WTC11 (cell line): ENCODE measurements at regions not wholly inside any gene's neighbourhood (a gene's known extent, or its start where the extent isn't known, plus 50 kb on each side); places are given as distances from the start of the nearest gene placed in this dataset.

Experiments
- ATAC-seq: fragments of 200-7000 bp; cut with Tn5 transposase; 2 replicates; pipeline ENCODE4 v1.10.0; 2021; ENCODE audit warnings: mild to moderate bottlenecking, moderate library complexity
- CTCF ChIA-PET: fragments of 300-600 bp; sonication (Branson Sonifier 250); formaldehyde crosslinking; loops from one replicate; lab custom pipeline; 2021; ENCODE audit warnings: antibody characterized with exemption; lab: Charles Lee
- POLR2A ChIA-PET: fragments of 350-600 bp; sonication (Branson Sonifier 250); formaldehyde crosslinking; loops from one replicate; lab custom pipeline; 2021; ENCODE audit warnings: antibody characterized with exemption; lab: Charles Lee
- DNase-seq: peaks from one replicate; pipeline ENCODE4 v3.0.0; 2021; ENCODE audit warnings: low spot score
- H3K27ac Mint-ChIP-seq: 2 replicates; pipeline ENCODE4 v1.8.0; 2021; ENCODE audit warnings: mixed read lengths
- H3K27me3 Mint-ChIP-seq: 2 replicates; pipeline ENCODE4 v1.8.0; 2021; ENCODE audit warnings: low read depth, mild to moderate bottlenecking, moderate library complexity, mixed read lengths
- H3K36me3 Mint-ChIP-seq: 2 replicates; pipeline ENCODE4 v1.8.0; 2021; ENCODE audit warnings: mixed read lengths
- H3K4me1 Mint-ChIP-seq: 2 replicates; pipeline ENCODE4 v1.8.0; 2022; ENCODE audit warnings: mixed read lengths
- H3K4me3 Mint-ChIP-seq: 2 replicates; pipeline ENCODE4 v1.8.0; 2021; ENCODE audit warnings: mild to moderate bottlenecking, moderate library complexity, mixed read lengths
- H3K9me3 Mint-ChIP-seq: 2 replicates; pipeline ENCODE4 v1.8.0; 2021; ENCODE audit warnings: mixed read lengths
- ARID4B ChIP-seq: sonication (generic); formaldehyde crosslinking; IDR thresholded peaks from 2 replicates; pipeline ENCODE4 v1.8.0; 2023; ENCODE audit warnings: missing genetic modification reagents, mild to moderate bottlenecking, borderline replicate concordance
- CBFB ChIP-seq: sonication (generic); formaldehyde crosslinking; IDR thresholded peaks from 2 replicates; pipeline ENCODE4 v1.8.1; 2022; ENCODE audit warnings: mild to moderate bottlenecking, low read depth, missing genetic modification reagents
- ELF4 ChIP-seq: sonication (generic); formaldehyde crosslinking; IDR thresholded peaks from 2 replicates; pipeline ENCODE4 v1.8.1; 2022; ENCODE audit warnings: low read depth, mild to moderate bottlenecking, moderate library complexity, missing genetic modification reagents
- GABPB1 ChIP-seq: sonication (generic); formaldehyde crosslinking; IDR thresholded peaks from 2 replicates; pipeline ENCODE4 v1.8.1; 2023; ENCODE audit warnings: mild to moderate bottlenecking, missing genetic modification reagents
- HMGA2 ChIP-seq: fragments of 250-450 bp; sonication (Bioruptor Pico); IDR thresholded peaks from 2 replicates; pipeline ENCODE4 v1.4.0; 2021; ENCODE audit warnings: mild to moderate bottlenecking, moderate library complexity
- MLX ChIP-seq: sonication (generic); formaldehyde crosslinking; IDR thresholded peaks from 2 replicates; pipeline ENCODE4 v1.8.1; 2023; ENCODE audit warnings: mild to moderate bottlenecking, missing genetic modification reagents, moderate library complexity
- NR2C2 ChIP-seq: sonication (generic); formaldehyde crosslinking; IDR thresholded peaks from 2 replicates; pipeline ENCODE4 v1.8.0; 2022; ENCODE audit warnings: mild to moderate bottlenecking, missing genetic modification reagents
- OVOL2 ChIP-seq: fragments of 250-450 bp; sonication (Bioruptor Pico); IDR thresholded peaks from 2 replicates; pipeline ENCODE4 v1.9.0; 2021; ENCODE audit warnings: mild to moderate bottlenecking, borderline replicate concordance
- PRDM15 ChIP-seq: sonication (generic); formaldehyde crosslinking; IDR thresholded peaks from 2 replicates; pipeline ENCODE4 v1.8.0; 2022; ENCODE audit warnings: missing genetic modification reagents
- PRRX2 ChIP-seq: fragments of 250-450 bp; sonication (Bioruptor Pico); IDR thresholded peaks from 2 replicates; pipeline ENCODE4 v1.8.0; 2021; ENCODE audit warnings: mild to moderate bottlenecking
- RELA ChIP-seq: sonication (generic); formaldehyde crosslinking; IDR thresholded peaks from 2 replicates; pipeline ENCODE4 v1.8.1; 2022; ENCODE audit warnings: missing genetic modification reagents, mild to moderate bottlenecking, borderline replicate concordance
- SMAD4 ChIP-seq: sonication (generic); formaldehyde crosslinking; IDR thresholded peaks from 2 replicates; pipeline ENCODE4 v1.8.0; 2022; ENCODE audit warnings: mild to moderate bottlenecking, missing genetic modification reagents
- ZNF138 ChIP-seq: sonication (generic); formaldehyde crosslinking; conservative IDR thresholded peaks from 2 replicates; pipeline ENCODE4 v1.8.1; 2022; ENCODE audit warnings: mild to moderate bottlenecking, moderate library complexity, missing genetic modification reagents
- ZNF416 ChIP-seq: fragments of 250-450 bp; sonication (Bioruptor Pico); IDR thresholded peaks from 2 replicates; pipeline ENCODE4 v1.9.0; 2021; ENCODE audit warnings: mild to moderate bottlenecking, inconsistent platforms
- ZNF423 ChIP-seq: fragments of 250-450 bp; sonication (Bioruptor Pico); IDR thresholded peaks from 2 replicates; pipeline ENCODE4 v2.1.2; 2022; ENCODE audit warnings: mild to moderate bottlenecking, moderate library complexity
- ZNF512 ChIP-seq: sonication (generic); formaldehyde crosslinking; IDR thresholded peaks from 2 replicates; pipeline ENCODE4 v1.8.1; 2022; ENCODE audit warnings: missing genetic modification reagents, borderline replicate concordance
- TF ChIP-seq, protein P1 (sequence below): fragments of 250-450 bp; sonication (Bioruptor Pico); IDR thresholded peaks from 2 replicates; pipeline ENCODE4 v1.8.0; 2021; ENCODE audit warnings: mild to moderate bottlenecking
- TF ChIP-seq, protein P2 (sequence below): fragments of 250-450 bp; sonication (Bioruptor Pico); IDR thresholded peaks from 2 replicates; pipeline ENCODE4 v1.9.0; 2021; ENCODE audit warnings: moderate library complexity, mild to moderate bottlenecking, inconsistent platforms, borderline replicate concordance

- TF ChIP-seq, protein P1, sequence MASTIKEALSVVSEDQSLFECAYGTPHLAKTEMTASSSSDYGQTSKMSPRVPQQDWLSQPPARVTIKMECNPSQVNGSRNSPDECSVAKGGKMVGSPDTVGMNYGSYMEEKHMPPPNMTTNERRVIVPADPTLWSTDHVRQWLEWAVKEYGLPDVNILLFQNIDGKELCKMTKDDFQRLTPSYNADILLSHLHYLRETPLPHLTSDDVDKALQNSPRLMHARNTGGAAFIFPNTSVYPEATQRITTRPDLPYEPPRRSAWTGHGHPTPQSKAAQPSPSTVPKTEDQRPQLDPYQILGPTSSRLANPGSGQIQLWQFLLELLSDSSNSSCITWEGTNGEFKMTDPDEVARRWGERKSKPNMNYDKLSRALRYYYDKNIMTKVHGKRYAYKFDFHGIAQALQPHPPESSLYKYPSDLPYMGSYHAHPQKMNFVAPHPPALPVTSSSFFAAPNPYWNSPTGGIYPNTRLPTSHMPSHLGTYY (CRISPR knock-in tag) = no peak
- TF ChIP-seq NR2C2 (CRISPR knock-in tag) (no peak), ARID4B (CRISPR knock-in tag) (no peak), RELA (no peak), OVOL2 (CRISPR knock-in tag) (no peak), SMAD4 (CRISPR knock-in tag) (no peak), MLX (CRISPR knock-in tag) (no peak), GABPB1 (CRISPR knock-in tag) (no peak), ZNF423 (no peak), ZNF138 (CRISPR knock-in tag) (no peak), PRRX2 (CRISPR knock-in tag) (no peak)
- H3K27me3 Mint-ChIP-seq = no peaks in the 10 kb centered on the region
- H3K27ac Mint-ChIP-seq = no peak overlapping the region
- no peak overlapping the region for H3K4me3 Mint-ChIP-seq
- POLR2A ChIA-PET = no interaction called here
- no peaks in the 10 kb centered on the region for H3K36me3 Mint-ChIP-seq
- ATAC-seq (no peak), DNase-seq (no peak)
- H3K4me1 Mint-ChIP-seq = no peaks in the 10 kb centered on the region
- CTCF ChIA-PET = no interaction called here
- peaks cover 11% of the 10 kb centered on the region for H3K9me3 Mint-ChIP-seq
Observed at GRCh38 chr5:179488975-179489374, 61.4 kb upstream of the RUFY1 start.

GRCh38 chr5:179488491-179488890, 61.9 kb upstream of the RUFY1 start:
- CTCF ChIA-PET = no interaction called here
- Mint-ChIP-seq H3K9me3 (peaks cover 11% of the 10 kb centered on the region), H3K4me1 (no peaks in the 10 kb centered on the region), H3K27ac (no peak overlapping the region), H3K4me3 (no peak overlapping the region), H3K36me3 (no peaks in the 10 kb centered on the region), H3K27me3 (no peaks in the 10 kb centered on the region)
- DNase-seq (no peak), ATAC-seq (no peak)
- POLR2A ChIA-PET = no interaction called here
- no peak for TF ChIP-seq ZNF512 (CRISPR knock-in tag)
- TF ChIP-seq ZNF416 (CRISPR knock-in tag) = no peak
- TF ChIP-seq PRDM15 = no peak
- TF ChIP-seq, protein P2, sequence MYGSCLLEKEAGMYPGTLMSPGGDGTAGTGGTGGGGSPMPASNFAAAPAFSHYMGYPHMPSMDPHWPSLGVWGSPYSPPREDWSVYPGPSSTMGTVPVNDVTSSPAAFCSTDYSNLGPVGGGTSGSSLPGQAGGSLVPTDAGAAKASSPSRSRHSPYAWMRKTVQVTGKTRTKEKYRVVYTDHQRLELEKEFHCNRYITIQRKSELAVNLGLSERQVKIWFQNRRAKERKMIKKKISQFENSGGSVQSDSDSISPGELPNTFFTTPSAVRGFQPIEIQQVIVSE = no peak
- no peak for TF ChIP-seq ELF4 (CRISPR knock-in tag)
- no peak for TF ChIP-seq ARID4B (CRISPR knock-in tag)
- no peak for TF ChIP-seq HMGA2
- no peak for TF ChIP-seq GABPB1 (CRISPR knock-in tag)
- no peak for TF ChIP-seq CBFB (CRISPR knock-in tag)
